Uterus (tissue), 3 donors: ENCODE measurements at regions not wholly inside any gene's neighbourhood (a gene's known extent, or its start where the extent isn't known, plus 50 kb on each side); places are given as distances from the start of the nearest gene placed in this dataset.
"Not testable (repeated sequence)": the region's sequence is repeated elsewhere in the genome, so short reads cannot be mapped to it uniquely, and the experiment has no call there.

Experiments
- DNase-seq, 2 donors: peaks; one replicate each; pipeline ENCODE4 v3.0.0-alpha.2; 2019 to 2020
- H3K27ac ChIP-seq, 2 donors: fragments of 200-600 bp; sonication (generic); 1 replicate in 1 of 2; 2 replicates in 1 of 2; pipeline ENCODE4 v1.5.1; 2016 to 2018
- H3K27me3 ChIP-seq, 2 donors: fragments of 200-600 bp; sonication (generic); one replicate each; pipeline ENCODE4 v1.5.1; 2018 to 2019; ENCODE audit warnings: control low read depth in 1 of 2
- H3K36me3 ChIP-seq, 2 donors: fragments of 200-600 bp; sonication (generic); one replicate each; pipeline ENCODE4 v1.5.1; 2019; ENCODE audit warnings: control low read depth in 1 of 2
- H3K4me1 ChIP-seq, 2 donors: fragments of 200-600 bp; sonication (generic); one replicate each; pipeline ENCODE4 v1.5.1; 2018 to 2019; ENCODE audit warnings: control low read depth in 1 of 2
- H3K4me3 ChIP-seq, 2 donors: fragments of 200-600 bp; sonication (generic); 1 replicate in 1 of 2; 2 replicates in 1 of 2; pipeline ENCODE4 v1.5.1; 2018 to 2019; ENCODE audit warnings: mild to moderate bottlenecking in 1 of 2
- H3K9me3 ChIP-seq, 2 donors: fragments of 200-600 bp; sonication (generic); one replicate each; pipeline ENCODE4 v1.5.1; 2019; ENCODE audit warnings: control low read depth in 1 of 2
- CTCF ChIP-seq, 4 experiments: fragments of 200-600 bp in 2 of 4; fragments of 450-650 bp in 2 of 4; sonication (generic) in 2 of 4; IDR thresholded peaks; one replicate each; pipeline ENCODE4 v1.5.1; 2016 to 2019; ENCODE audit warnings: antibody characterized with exemption in 4 of 4, mild to moderate bottlenecking in 2 of 4, moderate library complexity in 1 of 4
- POLR2A ChIP-seq, 2 donors: fragments of 450-650 bp; IDR thresholded peaks; one replicate each; pipeline ENCODE4 v1.6.1; 2016; ENCODE audit warnings: antibody characterized with exemption in 2 of 2, mild to moderate bottlenecking in 1 of 2, moderate library complexity in 1 of 2
- intact Hi-C: fragments of 100-400 bp; cut with DNase I; formaldehyde crosslinking; loops from one replicate; pipeline ENCODE4 v1.15.1; 2023; ENCODE audit warnings: low total_unique reads
- donor health status: DM: yes; HTN: yes; CAD: no.

- Histone ChIP-seq H3K9me3 (no peaks in the 10 kb centered on the region), H3K36me3 (no peaks in the 10 kb centered on the region), H3K27me3 (no peaks in the 10 kb centered on the region), H3K27ac (no peak overlapping the region), H3K4me3 (no peak overlapping the region), H3K4me1 (no peaks in the 10 kb centered on the region)
- TF ChIP-seq POLR2A (IDR thresholded peaks at IDR 0.05) (no peak), CTCF (IDR thresholded peaks at IDR 0.05) (no peak)
- intact Hi-C loops: no loop called here
- no peak for DNase-seq
Observed at GRCh38 chr1:38657207-38657840, 202.2 kb downstream of the RRAGC start.

DNA sequence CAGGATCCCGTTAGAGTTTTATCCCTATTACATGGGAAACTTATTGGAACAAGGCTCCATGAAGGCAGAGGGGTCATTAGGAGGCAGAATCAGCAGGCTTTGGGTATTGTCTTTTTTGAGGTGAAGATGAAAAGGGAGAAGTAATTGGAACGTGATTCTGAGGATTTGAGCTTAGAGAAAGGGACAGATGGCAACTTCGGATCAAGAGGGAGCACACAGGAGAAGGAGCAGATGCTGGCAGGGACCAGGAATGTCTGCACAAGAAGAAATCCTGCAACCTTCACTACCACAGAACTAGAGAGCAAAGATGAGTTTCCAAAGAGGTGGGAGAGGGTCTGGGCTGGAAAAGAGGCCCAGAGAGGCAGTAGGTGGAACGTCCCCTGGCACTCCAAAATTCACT lies 202.8 kb downstream of the RRAGC start:
- intact Hi-C loops: no loop called here
- no peak for DNase-seq
- Histone ChIP-seq H3K27me3 (no peaks in the 10 kb centered on the region), H3K4me1 (no peaks in the 10 kb centered on the region), H3K9me3 (no peaks in the 10 kb centered on the region), H3K27ac (no peak overlapping the region), H3K36me3 (no peaks in the 10 kb centered on the region), H3K4me3 (no peak overlapping the region)
- no peak for TF ChIP-seq CTCF (IDR thresholded peaks at IDR 0.05)
- TF ChIP-seq POLR2A (IDR thresholded peaks at IDR 0.05): no peak

GRCh38 chr1:38652217-38652616 lies 207.4 kb downstream of the RRAGC start:
- TF ChIP-seq POLR2A (IDR thresholded peaks at IDR 0.05) (no peak), CTCF (IDR thresholded peaks at IDR 0.05) (no peak)
- Histone ChIP-seq H3K27ac (no peak overlapping the region), H3K4me1 (no peaks in the 10 kb centered on the region), H3K4me3 (no peak overlapping the region), H3K9me3 (no peaks in the 10 kb centered on the region), H3K27me3 (no peaks in the 10 kb centered on the region), H3K36me3 (no peaks in the 10 kb centered on the region)
- intact Hi-C loops: no loop called here
- DNase-seq: no peak

DNA sequence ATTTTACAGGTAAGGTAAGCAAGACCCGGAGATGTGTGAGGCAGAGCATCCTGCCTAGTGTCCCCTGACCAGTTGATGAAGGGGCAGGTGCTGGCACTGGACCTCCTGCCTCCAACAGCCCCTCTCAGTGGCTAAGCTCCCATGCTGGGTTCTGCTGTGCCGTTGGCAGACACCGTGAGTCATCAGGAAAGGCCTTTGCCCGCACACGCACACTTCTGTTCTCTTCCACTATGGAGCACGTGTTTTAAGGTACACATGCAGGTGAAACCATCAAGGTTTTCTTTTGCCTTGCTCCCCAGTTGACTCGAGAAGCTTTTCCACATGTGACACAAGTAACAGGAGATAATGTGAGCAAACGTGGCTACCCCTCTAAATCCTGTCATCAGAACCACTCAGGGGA lies 207.9 kb downstream of the RRAGC start:
- TF ChIP-seq CTCF (IDR thresholded peaks at IDR 0.05) (no peak), POLR2A (IDR thresholded peaks at IDR 0.05) (no peak)
- Histone ChIP-seq H3K4me1 (no peaks in the 10 kb centered on the region), H3K27ac (no peak overlapping the region), H3K9me3 (no peaks in the 10 kb centered on the region), H3K27me3 (no peaks in the 10 kb centered on the region), H3K4me3 (no peak overlapping the region), H3K36me3 (no peaks in the 10 kb centered on the region)
- intact Hi-C loops: no loop called here
- no peak for DNase-seq

DNA sequence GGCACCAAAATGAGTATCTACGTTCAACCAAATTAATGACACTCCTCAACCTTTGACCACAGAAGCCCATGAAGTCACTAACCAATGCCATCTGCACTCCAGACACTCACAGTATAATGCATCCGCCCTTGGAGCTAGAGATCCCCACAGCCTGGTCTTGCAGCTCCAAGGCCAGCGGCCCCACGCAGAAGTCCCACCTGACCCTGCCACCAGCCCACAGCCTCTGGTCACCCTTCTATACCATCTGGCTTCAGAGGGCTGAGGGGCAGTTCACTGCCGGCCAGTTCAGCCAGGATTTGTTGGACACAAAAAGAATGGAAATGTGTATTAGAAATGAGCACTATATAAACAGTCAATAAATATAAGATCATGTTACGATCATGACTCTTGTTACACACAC lies 211.2 kb downstream of the RRAGC start:
- TF ChIP-seq CTCF (IDR thresholded peaks at IDR 0.05) (no peak), POLR2A (IDR thresholded peaks at IDR 0.05) (no peak)
- H3K4me3 ChIP-seq: no peak overlapping the region
- H3K27me3 ChIP-seq: no peaks in the 10 kb centered on the region
- no peak for DNase-seq
- no peaks in the 10 kb centered on the region for H3K36me3 ChIP-seq
- intact Hi-C loops: no loop called here
- no peak overlapping the region for H3K27ac ChIP-seq
- no peaks in the 10 kb centered on the region for H3K4me1 ChIP-seq
- H3K9me3 ChIP-seq: no peaks in the 10 kb centered on the region

- DNase-seq, H3K4me1 ChIP-seq, H3K9me3 ChIP-seq, intact Hi-C loops, H3K27ac ChIP-seq, H3K27me3 ChIP-seq, H3K36me3 ChIP-seq, H3K4me3 ChIP-seq: not testable (repeated sequence)
Observed at GRCh38 chr1:38647341-38647740, 212.2 kb downstream of the RRAGC start.
